ENCODE measurements at regions not wholly inside any gene's neighbourhood (a gene's known extent, or its start where the extent isn't known, plus 50 kb on each side); places are given as distances from the start of the nearest gene placed in this dataset.

- TF ChIP-seq POLR2A (IDR thresholded peaks at IDR 0.05) (no peak), CTCF (IDR thresholded peaks at IDR 0.05) (no peak), EP300 (IDR thresholded peaks at IDR 0.05) (no peak)
Measured at GRCh38 chr7:109836016-109836415, 1254.9 kb upstream of the LRRN3 start.
